ENCODE measurements at regions not wholly inside any gene's neighbourhood (a gene's known extent, or its start where the extent isn't known, plus 50 kb on each side); places are given as distances from the start of the nearest gene placed in this dataset.
"Not testable (repeated sequence)": the region's sequence is repeated elsewhere in the genome, so short reads cannot be mapped to it uniquely, and the experiment has no call there.

DNA sequence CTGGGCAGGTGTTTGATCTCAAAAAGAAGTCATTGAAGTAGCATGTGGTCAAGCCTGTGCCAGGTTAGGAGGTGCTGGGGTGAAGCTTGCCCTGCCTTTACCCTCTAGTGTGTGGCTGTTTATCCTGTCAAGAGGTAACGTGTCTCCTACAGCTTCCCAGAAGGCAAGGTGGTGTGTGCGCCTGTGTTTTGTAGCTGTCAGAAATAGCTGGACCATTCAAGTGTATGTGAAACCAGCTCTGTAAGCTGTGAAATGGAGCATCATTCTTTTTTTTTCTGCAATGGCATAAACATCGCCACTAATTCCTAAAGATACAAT lies 155.1 kb downstream of the BCL2L11 start:
- H2BK5ac ChIP-seq (ENCODE audit: low read depth, low read length, poor library complexity, severe bottlenecking); dilution Hi-C loops (cut with HindIII; ENCODE audit: low sequenced_read_pairs, unreplicated experiment); H2AFZ ChIP-seq (replicated peaks; ENCODE audit: low read length, poor library complexity); H4K20me1 ChIP-seq (ENCODE audit: insufficient read depth, low read length); DNase-seq; ATAC-seq (ENCODE audit: low read depth); H2AK5ac ChIP-seq (ENCODE audit: low read depth, low read length); H3K4me2 ChIP-seq (ENCODE audit: low read depth, low read length); H3K14ac ChIP-seq (replicated peaks; ENCODE audit: low read depth, low read length); BruUV-seq (replicated peaks); POLR2A ChIA-PET (ENCODE audit: unreplicated experiment); H4K8ac ChIP-seq (ENCODE audit: low read depth in 2 of 2, low read length in 2 of 2); H3K18ac ChIP-seq (ENCODE audit: low read depth, low read length); H3K4me3 ChIP-seq (ENCODE audit: insufficient read depth, low read depth, low read length); intact Hi-C loops (cut with micrococcal nuclease); H3K9me1 ChIP-seq (ENCODE audit: insufficient read depth, low read length); H3K9ac ChIP-seq (ENCODE audit: low read depth, low read length); CTCF ChIA-PET; H3K23ac ChIP-seq (ENCODE audit: low read depth, low read length); H3K4me1 ChIP-seq (ENCODE audit: control insufficient read depth, insufficient read depth, low read length); H2BK15ac ChIP-seq (ENCODE audit: low read depth, low read length); H2BK120ac ChIP-seq (ENCODE audit: low read depth, low read length); H3K27ac ChIP-seq (ENCODE audit: insufficient read depth, low read length); H3K27me3 ChIP-seq (ENCODE audit: control insufficient read depth, insufficient read depth, low read length); H3K79me1 ChIP-seq (ENCODE audit: low read depth in 1 of 2, low read length in 2 of 2); H4K91ac ChIP-seq (ENCODE audit: insufficient read depth, low read depth, low read length); H2BK20ac ChIP-seq (ENCODE audit: low read depth, low read length); H4K5ac ChIP-seq (ENCODE audit: low read depth, low read length); in situ Hi-C loops (cut with MboI; ENCODE audit: low sequenced_read_pairs); H3K4ac ChIP-seq (ENCODE audit: low read depth, low read length); H2AK9ac ChIP-seq (replicated peaks; ENCODE audit: low read depth, low read length, poor library complexity); H3K56ac ChIP-seq (ENCODE audit: extremely low read depth, insufficient read depth, low read length); H3K36me3 ChIP-seq (ENCODE audit: control insufficient read depth, insufficient read depth, low read length); H3K9me3 ChIP-seq (ENCODE audit: control insufficient read depth, insufficient read depth, low read length): not testable (repeated sequence)
- no CpG with 5 or more reads among the region's 3 CpGs for WGBS, 2 experiments (ENCODE audit: extremely low coverage in 2 of 2, insufficient read length in 1 of 2)

GRCh38 chr2:111278133-111278532 lies 157.4 kb downstream of the BCL2L11 start:
- H2BK120ac ChIP-seq (ENCODE audit: low read depth, low read length); H3K14ac ChIP-seq (replicated peaks; ENCODE audit: low read depth, low read length); dilution Hi-C loops (cut with HindIII; ENCODE audit: low sequenced_read_pairs, unreplicated experiment); H3K4me1 ChIP-seq (ENCODE audit: control insufficient read depth, insufficient read depth, low read length); DNase-seq; BruUV-seq (replicated peaks); H3K79me1 ChIP-seq (ENCODE audit: low read depth in 1 of 2, low read length in 2 of 2); H3K4ac ChIP-seq (ENCODE audit: low read depth, low read length); ATAC-seq (ENCODE audit: low read depth); H3K27me3 ChIP-seq (ENCODE audit: control insufficient read depth, insufficient read depth, low read length); H3K23ac ChIP-seq (ENCODE audit: low read depth, low read length); H2AK9ac ChIP-seq (replicated peaks; ENCODE audit: low read depth, low read length, poor library complexity); H3K36me3 ChIP-seq (ENCODE audit: control insufficient read depth, insufficient read depth, low read length); H2BK20ac ChIP-seq (ENCODE audit: low read depth, low read length); H3K9ac ChIP-seq (ENCODE audit: low read depth, low read length); intact Hi-C loops (cut with micrococcal nuclease); H2BK15ac ChIP-seq (ENCODE audit: low read depth, low read length); POLR2A ChIA-PET (ENCODE audit: unreplicated experiment); H3K27ac ChIP-seq (ENCODE audit: insufficient read depth, low read length); H4K5ac ChIP-seq (ENCODE audit: low read depth, low read length); in situ Hi-C loops (cut with MboI; ENCODE audit: low sequenced_read_pairs); H3K9me1 ChIP-seq (ENCODE audit: insufficient read depth, low read length); H3K56ac ChIP-seq (ENCODE audit: extremely low read depth, insufficient read depth, low read length); H4K91ac ChIP-seq (ENCODE audit: insufficient read depth, low read depth, low read length); H2AK5ac ChIP-seq (ENCODE audit: low read depth, low read length); H3K9me3 ChIP-seq (ENCODE audit: control insufficient read depth, insufficient read depth, low read length); H3K4me3 ChIP-seq (ENCODE audit: insufficient read depth, low read depth, low read length); H4K20me1 ChIP-seq (ENCODE audit: insufficient read depth, low read length); H3K18ac ChIP-seq (ENCODE audit: low read depth, low read length); H4K8ac ChIP-seq (ENCODE audit: low read depth in 2 of 2, low read length in 2 of 2); H2BK5ac ChIP-seq (ENCODE audit: low read depth, low read length, poor library complexity, severe bottlenecking); CTCF ChIA-PET; H3K4me2 ChIP-seq (ENCODE audit: low read depth, low read length); H2AFZ ChIP-seq (replicated peaks; ENCODE audit: low read length, poor library complexity): not testable (repeated sequence)
- no CpG with 5 or more reads among the region's 3 CpGs for WGBS, 2 experiments (ENCODE audit: extremely low coverage in 2 of 2, insufficient read length in 1 of 2)
